AG10803 (cell line): ENCODE measurements at regions not wholly inside any gene's neighbourhood (a gene's known extent, or its start where the extent isn't known, plus 50 kb on each side); places are given as distances from the start of the nearest gene placed in this dataset.

ENCODE experiments used
- DNase-seq: peaks from one replicate; pipeline ENCODE4 v3.0.0; 2010; ENCODE audit warnings: low read depth
- H3K4me3 ChIP-seq: 2 replicates; pipeline ENCODE4 v1.5.1; 2011; ENCODE audit warnings: mild to moderate bottlenecking, low read length, control low read depth
- CTCF ChIP-seq: conservative IDR thresholded peaks from 2 replicates; pipeline ENCODE4 v1.5.1; 2011; ENCODE audit warnings: mild to moderate bottlenecking, low read length, control low read depth, inconsistent platforms

GRCh38 chr12:107544937-107545336 is 140.7 kb upstream of the PWP1 start:
- H3K4me3 ChIP-seq, result no peak overlapping the region
- DNase-seq, result peak; percentile 73
- no peak for TF ChIP-seq CTCF

DNA sequence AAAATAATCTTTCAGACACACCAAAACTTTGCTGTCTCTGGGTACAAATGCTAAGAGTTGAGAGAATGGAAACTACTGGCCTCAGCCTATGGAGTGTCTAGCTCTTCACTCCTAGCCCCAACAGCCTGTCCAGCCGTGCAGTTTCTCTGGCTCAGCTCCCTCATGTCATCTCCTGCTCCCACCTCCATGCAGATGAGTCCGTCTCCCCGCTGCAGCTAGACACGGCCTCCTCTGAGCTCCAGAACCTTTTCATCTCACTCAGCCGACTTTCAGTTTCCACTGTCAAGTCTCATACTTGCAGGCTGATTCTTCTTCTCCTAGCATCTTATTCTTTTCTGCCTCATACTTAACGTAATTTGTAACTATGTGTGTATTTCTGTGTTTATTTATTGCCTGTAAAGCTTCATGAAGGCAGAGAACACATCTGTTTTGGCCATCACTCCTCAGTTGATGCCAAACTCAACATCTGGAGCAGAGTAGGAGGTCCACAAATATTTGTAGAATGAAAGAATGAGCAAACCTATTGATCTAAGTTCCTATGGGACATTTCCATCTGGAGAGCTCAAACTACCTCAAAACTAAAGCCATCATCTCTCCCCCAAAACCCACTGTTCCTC is 139.8 kb upstream of the PWP1 start:
- DNase-seq, result peak; percentile 82
- no peak for TF ChIP-seq CTCF

GRCh38 chr12:107547389-107547788 is 138.2 kb upstream of the PWP1 start:
- DNase-seq, result no peak
- H3K4me3 ChIP-seq, result no peak overlapping the region
- TF ChIP-seq CTCF, result no peak

More for the DNA sequence above, 139.8 kb upstream of the PWP1 start:
- H3K4me3 ChIP-seq, result peak overlapping the region; percentile 39

GRCh38 chr12:107549651-107550480 is 135.7 kb upstream of the PWP1 start:
- TF ChIP-seq CTCF, result no peak
- DNase-seq, result no peak

DNA sequence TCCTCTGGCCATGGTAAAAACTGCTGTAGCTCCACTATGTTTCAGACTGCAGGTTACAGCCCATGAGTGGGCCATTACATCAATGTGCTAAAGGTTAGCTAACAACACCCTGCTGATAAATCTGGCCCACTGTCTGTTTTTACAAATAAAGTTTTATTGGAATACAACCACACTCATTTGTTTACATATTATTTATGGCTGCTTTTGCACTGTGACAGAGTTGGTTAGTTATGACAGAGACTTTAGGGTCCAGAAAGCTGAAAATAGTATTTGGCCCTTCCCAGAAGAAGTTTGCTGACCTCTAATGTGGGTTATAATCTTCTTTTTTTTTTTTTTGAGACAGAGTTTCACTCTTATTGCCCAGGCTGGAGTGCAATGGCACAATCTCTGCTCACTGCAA is 134.2 kb upstream of the PWP1 start:
- DNase-seq, result no peak
- no peak for TF ChIP-seq CTCF
- no peak overlapping the region for H3K4me3 ChIP-seq

More at GRCh38 chr12:107549651-107550480, 135.7 kb upstream of the PWP1 start:
- no peak overlapping the region for H3K4me3 ChIP-seq

- TF ChIP-seq CTCF, result no peak
- no peak for DNase-seq
- no peak overlapping the region for H3K4me3 ChIP-seq
Measured at GRCh38 chr12:107552263-107552662, 133.3 kb upstream of the PWP1 start.
